ENCODE measurements at regions not wholly inside any gene's neighbourhood (a gene's known extent, or its start where the extent isn't known, plus 50 kb on each side); places are given as distances from the start of the nearest gene placed in this dataset.
"Not testable (repeated sequence)": the region's sequence is repeated elsewhere in the genome, so short reads cannot be mapped to it uniquely, and the experiment has no call there.

DNA sequence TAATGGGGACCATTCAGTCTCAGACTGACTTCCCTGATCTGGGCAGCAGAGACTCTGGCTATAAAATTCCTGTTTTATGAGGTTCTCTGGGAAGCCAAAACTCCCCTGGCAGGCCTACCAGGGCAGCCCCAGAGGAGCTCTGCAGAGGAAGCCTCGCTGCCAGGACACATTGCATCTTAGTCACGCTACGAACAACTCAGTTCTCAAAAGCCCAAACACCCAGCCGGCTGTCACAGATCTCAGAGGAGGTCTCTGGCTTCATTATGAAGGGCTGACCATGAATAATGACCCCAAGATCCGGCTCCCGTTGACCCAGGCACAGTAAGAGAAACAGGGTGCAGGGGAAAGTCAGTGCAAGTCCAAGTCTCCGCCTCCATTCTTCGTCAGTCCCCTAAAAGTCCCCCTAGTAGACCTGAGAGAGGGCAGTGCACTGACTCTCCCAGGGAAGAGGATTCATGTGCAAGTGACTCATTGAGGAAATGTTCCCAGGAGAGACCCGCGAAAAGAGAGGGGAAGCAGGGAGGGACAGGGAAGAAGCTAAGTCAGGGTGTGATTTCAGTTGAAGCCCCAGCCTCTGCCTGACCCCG is 212.3 kb downstream of the CYP26B1 start:
- peak; percentile 71 for DNase-seq

DNA sequence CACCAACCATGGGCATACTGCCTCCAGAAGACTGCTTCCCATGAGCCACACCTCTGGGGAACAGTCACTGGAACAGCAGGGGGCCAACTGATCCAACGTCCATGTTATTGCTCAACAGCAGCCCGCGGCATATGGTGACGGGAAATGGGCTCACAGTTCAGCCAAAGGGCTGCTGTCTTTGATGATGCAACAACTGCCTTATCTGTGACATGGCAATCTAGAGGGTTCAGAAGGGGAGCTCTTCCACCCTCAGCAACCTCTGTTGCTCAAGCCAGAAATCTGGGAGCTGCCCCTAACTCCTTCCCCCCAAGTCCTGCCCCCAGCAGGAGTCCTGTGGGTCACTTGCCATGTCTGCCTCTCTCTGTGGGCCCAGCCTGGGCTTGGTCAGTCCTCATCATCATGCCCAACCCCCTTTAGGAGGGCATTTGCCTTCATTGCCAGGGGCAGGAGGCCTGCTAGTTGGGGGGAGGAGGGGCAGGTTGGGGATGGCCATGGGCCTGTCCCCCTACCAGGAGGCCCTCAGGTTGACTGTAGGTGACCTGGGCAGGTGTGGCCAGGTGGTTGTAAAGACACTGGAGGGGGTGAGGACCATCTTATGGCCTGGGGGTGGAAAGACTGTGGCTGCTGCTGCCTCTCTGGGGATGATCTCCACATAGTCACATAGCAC is 212.9 kb downstream of the CYP26B1 start:
- DNase-seq, result peak; percentile 46

DNA sequence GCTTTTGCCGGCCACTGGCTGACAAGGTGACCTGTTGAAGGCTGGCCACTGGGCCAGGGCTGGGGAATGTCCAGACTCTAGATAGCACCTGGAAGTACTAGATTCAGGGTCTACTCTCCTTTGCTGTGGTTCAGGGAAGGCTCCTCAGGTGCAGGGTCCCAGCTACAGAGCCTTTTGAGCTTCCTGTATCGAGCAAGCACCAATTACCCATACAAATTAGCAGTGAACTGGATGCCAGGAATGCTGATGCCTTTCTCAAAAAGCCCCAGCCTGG is 213.4 kb downstream of the CYP26B1 start:
- DNase-seq, result no peak

DNA sequence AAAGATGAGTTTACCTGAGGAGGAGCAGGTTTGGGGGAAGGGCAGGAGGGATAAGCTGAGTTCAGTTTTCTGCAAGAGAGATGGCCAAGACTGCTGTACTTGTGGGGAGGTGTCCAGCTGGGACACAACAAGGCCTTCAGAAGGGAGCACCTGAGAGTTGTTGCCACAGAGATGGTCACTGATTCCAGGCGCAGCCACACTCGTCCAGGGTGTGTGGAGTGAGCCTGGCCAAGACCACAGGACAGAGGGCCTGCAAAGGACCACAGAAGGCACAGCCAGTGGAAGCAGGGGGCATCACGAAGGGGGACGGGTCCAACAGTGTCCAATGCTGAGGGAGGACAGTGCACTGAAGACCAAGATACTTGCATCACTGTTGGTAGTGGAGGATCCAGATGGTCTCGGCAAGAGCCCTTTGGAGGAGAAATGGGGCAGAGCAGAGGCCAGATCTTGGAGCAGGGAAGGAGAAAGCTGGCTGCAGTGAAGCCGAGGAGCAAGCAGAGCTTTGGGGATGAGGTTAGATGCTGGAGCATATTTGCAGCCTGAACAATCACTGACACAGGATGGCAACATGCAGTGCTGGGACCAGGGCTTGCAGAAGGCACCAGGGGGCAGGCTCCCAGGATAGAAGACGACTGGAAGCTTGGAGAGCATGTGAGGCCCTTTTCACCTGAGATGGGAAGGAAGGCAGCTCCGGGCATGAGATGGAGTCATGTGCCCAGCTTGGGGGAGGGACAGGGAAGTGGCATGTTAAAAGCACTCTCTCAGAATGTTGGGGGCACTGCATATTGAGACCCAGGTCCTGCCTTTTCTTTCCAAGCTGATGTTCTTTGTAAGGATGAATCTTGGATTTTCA is 214.0 kb downstream of the CYP26B1 start:
- peak; percentile 49 for DNase-seq

DNA sequence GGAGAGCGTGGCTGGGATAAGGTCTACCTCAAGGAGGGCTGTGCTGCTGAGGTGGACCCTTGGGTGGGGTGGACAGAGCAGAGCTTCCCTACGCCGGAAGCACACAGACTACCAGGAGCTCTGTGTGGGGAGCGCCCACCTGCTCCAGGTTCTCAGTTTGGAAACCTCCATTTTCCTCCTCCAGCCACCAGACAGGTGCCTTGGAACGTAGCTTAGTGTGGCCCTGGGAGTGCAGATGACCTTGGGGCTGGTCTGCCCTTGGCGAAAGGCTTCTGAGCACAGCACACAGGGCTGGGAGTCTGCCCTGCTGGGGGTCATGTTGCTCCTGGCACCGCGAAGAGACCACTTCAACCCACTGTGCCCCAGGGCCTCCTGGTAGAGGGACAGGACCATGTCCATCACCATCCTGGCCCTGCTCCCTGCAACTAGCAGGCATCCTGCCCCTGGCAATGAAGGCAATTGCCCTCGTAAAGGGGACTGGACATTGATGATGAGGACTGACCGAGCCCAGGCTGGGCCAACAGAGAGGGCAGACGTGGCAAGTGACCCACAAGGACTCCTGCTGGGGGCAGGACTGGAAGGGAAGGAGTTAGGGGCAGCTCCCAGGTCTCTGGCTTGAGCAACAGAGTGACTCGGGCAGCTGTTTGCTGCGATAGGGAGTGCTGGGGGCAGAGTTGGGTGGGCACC is 214.7 kb downstream of the CYP26B1 start:
- no peak for DNase-seq

DNA sequence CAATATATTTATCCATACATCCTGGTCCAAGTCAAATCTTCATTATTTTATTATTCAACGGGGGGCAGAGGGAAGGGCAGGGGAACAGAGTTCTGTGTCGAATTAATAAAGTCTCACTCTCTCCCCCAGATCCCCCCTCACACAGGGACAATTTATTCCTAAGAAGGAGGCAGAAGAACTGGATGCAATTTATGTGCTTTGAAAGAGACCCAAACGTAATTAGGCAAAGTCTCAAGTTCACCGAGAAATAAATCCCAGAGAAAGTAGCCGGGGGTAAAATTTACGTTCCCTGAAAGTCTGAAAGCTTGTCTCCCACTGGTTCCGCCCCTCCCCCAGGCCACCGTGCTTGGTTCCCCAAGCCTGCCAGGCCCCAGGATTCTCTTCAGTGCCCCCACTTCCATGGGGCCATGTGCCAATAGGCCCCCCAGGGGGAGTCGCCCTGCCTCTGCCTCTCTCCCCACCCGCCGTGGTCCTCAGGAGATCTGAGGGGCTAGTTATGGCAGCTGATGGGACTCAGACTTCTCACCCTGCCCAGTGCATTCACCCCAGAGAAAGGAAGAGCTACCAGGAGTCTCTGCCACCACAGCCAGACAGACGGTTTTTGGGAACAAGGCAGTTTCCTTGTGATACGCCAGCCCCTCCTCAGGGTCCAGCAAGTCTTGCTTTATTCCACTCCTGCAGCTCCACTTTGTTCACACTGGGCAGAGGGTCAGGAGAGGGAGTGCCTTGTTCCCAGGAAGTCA is 215.5 kb downstream of the CYP26B1 start:
- no peak for DNase-seq

DNA sequence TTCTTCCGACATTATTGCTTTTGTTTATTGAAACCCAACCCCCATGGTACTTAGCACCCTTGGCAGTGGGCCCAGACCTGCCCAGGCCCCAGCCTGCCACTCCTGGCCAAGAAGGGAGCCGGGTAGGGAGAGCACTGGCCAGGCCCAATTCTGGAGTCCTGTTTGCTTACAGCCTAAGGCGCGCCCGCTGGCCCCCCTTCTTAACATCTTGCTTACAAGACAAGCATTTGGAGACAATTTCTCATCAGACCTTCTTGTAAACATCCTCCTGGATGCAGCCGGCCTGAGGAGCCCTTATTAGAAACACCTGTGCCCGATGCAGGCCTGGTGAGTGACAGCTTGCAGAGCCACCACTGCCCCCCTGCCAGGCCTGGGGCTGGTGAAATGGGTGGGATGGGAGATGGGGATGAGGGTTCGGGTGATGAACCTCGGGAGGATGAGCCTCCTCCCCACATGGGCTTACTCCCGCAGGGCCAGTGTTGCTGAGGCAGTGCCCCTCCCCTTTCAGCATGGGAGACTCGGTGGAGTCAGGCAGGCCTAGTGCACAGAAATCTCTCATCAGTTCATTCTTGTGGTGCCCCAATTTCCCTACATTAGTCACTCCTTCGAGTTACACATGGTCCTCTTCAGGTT is 217.5 kb downstream of the CYP26B1 start:
- DNase-seq, result peak; percentile 74

DNA sequence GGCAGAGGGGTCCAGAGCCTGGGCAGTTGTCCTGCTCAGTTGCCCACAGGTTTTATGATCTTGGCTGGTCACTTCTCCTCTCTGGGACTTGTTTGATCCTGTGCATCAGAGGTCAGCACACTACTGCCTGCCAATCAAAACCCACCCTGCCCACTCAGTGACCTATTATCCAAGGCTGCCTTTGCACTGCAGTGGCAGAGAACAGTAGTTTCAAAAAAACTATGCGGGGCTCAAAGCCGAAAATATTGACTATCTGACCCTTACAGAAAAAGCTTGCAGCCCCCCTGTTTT is 218.2 kb downstream of the CYP26B1 start:
- no peak for DNase-seq

DNA sequence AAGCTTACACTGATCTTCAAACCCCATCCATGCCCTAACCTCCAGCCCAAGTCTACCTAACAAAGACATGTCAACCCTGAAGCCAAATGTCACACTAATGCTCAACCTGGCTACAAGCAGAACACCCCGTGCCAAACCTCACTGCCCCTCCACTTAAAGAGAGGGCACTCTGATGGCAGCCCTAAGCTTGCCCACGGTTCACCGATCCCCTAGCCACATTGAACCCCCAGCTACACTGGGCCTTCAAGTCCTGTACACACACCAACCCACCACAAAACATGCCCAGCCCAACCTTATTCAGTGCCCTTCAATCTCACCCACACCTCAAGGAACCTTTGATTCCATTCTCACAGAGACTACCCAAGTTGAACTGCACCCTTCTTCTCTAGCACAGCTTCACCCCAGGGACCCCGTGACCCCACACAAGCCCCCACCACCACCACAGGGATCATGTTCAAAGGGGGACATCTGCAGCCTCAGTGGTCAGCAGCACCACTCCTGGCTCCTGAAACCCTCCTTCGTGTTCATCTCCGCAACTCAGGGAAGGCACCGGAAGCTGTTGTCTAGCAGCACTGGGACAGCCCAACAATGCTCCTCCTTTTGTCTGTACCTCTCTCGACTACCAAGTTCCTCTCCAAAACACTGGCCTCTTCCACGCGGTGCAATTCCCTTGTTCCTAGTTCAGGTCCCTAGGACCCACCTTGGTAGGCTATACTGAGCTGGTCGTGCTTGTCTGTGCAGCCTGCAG is 218.8 kb downstream of the CYP26B1 start:
- no peak for DNase-seq

DNA sequence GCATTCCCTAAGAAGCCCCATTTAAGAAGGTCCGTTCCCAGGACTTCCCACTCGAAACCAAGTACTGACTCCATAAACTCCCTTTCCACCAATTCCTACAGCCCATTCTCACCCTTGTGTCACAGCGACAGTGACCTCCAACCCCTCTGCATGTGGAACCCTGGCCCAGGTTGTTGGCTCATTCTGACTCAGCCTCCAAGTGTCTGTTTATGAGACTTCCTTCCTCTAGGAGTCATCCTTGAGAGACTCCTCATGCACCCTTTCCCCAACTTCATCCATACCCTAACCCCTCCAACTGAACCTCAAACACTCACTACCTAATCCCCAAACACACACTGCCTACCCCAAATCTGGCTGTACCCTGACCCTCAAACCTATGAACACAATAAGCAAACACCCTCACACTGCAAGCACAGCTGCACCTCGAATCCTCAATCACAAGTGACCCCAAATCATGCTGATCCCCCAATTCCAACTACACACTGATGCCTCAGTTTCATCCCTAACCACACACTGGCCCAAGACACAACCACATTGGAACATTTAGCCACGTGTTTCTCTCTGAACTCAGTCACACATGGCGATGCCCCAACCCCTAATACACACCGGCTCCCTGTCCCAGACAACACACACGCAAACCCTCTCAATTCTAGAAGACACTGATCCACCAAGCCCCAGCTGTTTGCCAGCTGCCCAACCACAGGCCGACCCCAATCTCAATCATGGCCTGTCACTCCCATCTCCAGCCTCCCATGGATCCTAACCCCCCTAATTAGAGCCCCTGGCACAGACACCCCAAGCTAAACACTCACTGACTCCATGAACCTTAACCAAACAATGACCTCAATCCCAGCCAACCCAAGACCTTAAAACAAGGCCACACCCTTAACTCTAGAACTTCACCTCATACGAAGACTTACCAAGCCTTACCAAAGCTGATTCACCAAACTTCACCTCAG is 219.6 kb downstream of the CYP26B1 start:
- no peak for DNase-seq

DNA sequence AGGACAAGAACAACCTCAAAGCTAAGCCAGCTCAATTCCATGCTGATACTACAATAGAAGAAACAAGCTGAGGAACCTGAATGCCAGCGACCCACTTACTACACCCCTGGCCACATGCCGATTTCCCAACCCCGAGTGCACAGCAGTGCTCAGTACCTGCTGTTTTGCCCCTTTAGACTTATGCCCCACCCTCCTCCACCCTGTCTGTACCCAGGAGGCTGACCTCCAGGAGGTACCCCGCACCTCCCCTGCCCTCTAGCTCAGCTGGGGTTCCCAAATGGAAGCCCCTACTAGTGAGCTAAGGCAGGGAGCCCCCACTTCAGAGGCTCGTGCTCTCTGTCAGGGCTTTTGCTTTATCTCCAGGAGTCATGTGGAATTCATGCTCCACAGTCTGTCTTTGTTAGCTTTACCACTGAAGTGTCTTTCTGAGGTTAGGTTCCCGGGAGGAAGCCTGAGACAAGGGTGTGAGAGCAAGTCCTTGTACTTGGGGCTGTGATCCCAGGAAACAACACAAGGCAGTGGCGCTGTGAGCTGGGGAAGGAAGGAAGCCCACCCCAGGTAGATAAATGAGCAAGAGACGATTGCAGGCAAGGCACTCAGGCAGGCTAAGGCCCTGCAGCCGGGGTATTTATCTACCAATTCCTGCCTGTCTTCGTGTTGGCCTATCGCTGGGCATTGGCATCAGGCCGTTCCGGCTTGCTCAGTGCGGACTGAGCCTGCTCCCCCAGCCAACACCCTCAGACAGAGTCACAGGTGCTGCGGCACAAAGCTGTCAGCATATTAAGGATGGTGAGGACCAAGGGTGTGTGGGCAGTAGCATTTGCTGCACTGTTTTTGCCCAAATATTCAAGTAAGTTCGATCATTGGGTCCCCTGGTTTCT is 220.5 kb downstream of the CYP26B1 start:
- DNase-seq, result no peak

DNA sequence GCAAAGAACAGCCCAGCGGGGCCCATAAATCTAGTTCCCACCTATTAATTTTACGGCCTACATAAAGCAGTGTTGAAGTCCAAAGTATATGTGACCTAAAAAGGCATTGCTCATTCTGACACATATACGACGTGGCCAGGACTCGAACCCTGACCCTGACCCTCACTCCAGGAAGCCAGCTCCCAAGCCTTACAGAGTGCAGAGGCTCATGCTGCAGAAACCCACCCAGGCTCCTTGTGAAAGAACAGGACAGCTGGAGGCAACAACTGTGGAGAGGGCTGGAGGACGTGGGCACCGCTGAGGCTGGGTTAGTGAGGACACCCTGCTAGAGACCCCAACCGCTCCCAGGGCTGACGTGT is 221.6 kb downstream of the CYP26B1 start:
- no peak for DNase-seq

DNA sequence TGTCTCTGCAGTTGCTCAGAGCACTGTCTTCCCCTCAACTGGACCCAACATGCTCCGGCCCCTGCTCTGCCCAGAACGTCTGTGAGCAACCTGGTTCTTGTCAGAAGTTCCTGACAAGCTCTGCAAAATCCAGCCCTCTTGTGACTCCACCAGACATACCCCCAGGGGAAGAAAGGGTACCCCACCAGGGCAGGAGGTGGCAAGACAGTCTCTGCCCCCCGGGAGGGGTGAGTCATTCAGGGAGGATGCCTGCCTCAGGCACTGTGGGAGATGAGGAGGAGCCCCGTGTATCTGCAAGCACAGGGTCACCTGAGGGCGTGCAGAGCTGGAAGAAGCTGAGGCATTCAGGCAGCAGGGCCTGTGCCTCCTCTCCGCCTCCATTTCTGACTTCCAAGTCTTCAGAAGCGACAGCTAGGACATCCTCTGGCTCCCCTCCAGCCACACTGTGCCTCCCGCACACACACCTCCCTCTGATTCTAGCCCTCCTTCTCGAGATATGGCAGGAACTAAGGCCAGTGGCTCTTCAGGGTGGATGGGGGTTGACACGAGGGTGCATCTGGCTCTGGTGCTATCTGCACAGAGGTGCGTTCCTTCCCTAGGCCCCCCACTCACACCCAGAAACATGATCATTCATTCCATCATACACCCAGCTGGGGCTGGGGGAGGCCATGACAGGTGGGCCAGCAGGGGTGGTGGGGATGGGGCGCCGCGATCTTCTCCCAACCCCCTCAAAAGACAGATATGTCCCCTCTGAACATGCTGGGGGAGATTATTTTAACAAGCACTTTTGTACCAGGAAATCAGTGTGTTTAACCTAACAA is 222.2 kb downstream of the CYP26B1 start:
- DNase-seq, result peak; percentile 49

DNA sequence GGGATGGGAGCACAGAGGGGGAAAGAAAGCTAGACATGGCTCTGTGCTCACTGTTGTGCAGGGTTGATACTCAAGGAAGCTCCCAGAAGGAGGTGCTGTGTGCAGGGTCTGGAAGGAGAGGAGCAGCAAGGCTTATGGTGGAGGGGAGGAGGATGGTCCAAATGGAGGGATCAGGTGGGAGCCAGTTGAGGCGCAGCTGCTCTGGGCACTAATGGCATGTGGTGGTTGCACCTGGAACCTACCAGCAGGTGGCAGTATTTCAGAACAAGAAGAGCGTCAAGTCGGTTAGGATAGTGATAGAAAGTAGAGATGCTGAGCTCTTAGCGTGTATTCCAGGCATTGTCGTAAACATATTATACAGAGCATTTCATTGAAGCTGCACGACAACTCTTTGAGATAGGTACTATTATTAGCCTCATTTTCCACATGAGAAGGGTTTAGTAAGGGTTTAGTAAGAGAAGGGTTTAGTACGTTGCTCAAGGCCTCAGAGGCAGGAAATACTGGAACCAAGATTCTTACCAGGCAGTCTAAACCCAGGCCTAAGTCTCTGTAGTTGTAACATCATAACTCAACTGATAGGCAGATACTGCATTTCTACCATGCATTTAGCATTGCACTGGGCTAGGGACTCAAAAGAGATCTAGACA is 223.7 kb downstream of the CYP26B1 start:
- peak; percentile 41 for DNase-seq

DNA sequence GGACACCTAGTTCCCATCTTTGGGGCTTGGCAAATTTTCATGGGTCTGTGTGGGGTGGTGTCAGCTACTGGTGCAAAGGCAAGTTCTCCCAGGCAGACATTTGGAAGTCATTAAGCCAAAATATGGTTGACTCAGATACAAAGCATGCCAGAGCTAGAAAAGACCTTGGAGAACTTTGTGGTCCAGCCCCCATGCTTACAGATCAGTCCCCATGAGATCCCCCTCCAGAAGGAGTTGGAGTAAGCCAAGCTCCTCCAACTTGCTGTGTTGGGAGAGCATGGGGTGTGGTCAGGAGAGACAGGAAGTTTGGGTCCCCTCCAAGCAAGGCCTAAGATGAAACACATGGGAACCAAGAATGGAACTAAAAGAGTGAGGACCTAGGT is 224.5 kb downstream of the CYP26B1 start:
- DNase-seq, result peak; percentile 93

DNA sequence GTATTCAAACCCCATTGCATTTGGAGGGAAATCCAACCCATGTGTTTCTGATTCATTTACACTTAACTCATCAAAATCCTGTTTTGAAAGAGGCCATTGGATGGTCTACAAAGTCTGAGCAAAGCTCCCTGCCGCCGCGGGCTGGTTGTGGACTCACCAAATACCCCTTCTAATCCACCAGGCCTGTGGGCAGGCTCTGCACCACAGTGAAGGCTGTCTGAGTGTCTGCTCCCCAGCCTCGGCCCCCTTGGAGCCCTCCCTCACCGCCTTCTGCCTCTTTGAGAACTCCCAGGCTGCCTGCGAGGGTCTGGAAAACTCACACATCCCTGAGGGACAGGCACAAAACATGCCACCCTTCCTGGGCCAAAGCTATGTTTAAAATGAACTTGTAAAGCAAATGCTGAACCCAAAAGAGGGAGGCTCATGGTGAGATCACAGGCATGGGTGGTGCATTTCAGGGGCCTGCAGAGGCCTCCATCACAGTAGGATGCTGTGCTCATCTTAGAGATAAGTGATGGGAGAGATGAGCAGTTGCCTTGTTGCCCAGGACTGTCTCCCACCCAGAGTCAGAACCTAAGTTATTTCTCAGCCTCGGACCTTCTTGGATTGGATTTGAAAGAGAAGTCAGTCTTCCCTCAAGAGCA is 225.0 kb downstream of the CYP26B1 start:
- peak; percentile 73 for DNase-seq

DNA sequence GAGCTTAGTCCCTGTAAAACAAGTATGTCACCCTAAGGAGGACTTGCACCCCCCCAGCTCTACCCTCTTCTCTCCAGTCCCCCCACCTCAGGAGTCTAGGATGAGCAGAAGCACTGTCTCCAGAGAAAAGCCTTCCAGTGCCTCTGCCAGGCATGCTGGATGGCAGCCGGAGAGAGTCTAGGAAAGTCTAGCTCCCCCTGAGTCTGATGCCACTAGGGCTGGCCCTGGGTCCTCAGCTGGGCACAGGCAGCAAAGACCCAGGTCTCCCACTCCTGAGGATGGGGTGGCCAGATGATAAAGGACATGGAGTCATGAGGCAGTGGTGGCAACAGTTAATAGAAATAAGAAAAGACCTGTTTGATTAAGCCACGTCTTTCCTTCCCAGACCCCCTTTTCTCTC is 225.6 kb downstream of the CYP26B1 start:
- no peak for DNase-seq

DNA sequence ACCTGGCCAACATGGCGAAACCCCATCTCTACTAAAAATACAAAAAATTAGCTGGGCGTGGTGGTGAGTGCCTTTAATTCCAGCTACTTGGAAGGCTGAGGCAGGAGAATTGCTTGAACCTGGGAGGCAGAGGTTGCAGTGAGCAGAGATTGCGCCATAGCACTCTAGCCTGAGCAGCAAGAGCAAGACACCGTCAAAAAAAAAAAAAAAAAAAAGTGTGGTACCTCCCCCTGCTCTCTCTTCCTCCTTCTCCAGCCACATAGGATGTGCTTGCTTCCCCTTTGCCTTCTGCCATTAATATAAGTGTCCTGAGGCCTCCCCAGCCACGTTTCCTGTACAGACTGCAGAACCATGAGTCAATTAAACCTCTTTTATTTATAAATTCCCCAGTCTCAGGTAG is 226.8 kb downstream of the CYP26B1 start:
- not testable (repeated sequence) for DNase-seq

Data from fibroblast of skin of abdomen (primary cell).